ENCODE measurements at regions not wholly inside any gene's neighbourhood (a gene's known extent, or its start where the extent isn't known, plus 50 kb on each side); places are given as distances from the start of the nearest gene placed in this dataset.

DNA sequence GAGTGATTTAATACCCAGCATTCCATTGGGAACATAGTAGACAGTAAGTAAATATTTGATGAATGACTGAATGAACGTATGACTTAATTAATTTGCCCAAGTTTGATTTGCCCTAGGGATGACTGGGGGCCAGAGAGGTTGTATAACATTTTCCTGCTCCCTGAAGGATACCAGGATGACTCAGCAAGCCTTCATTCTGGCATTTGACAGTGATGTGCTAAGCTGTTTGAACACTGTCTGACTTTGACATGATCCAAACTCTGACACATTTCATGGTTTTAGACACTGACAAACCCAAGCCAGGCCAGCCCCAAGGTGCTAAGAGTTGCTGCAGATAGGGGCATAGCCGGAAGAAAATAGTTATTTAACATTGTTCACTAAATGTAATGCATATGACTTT, 53.4 kb upstream of the KLF12 start:
- no peaks in the 10 kb centered on the region for H3K27me3 Mint-ChIP-seq (ENCODE audit: low read depth)
- no peak overlapping the region for H3K4me3 Mint-ChIP-seq
- H3K36me3 Mint-ChIP-seq, result no peaks in the 10 kb centered on the region
- ATAC-seq, result no peak
- CTCF ChIA-PET, result interaction anchor here (0.7 kb wide), 1 partner anchor 100 kb away, joined by 3 read pairs; no protein-coding TSS in a partner anchor
- POLR2A ChIA-PET, result interaction anchor here (0.7 kb wide), 1 partner anchor 96 kb away, joined by 3 read pairs; no protein-coding TSS in a partner anchor
- no peaks in the 10 kb centered on the region for H3K4me1 Mint-ChIP-seq
- H3K27ac Mint-ChIP-seq, result no peak overlapping the region
- TF ChIP-seq, protein P1, sequence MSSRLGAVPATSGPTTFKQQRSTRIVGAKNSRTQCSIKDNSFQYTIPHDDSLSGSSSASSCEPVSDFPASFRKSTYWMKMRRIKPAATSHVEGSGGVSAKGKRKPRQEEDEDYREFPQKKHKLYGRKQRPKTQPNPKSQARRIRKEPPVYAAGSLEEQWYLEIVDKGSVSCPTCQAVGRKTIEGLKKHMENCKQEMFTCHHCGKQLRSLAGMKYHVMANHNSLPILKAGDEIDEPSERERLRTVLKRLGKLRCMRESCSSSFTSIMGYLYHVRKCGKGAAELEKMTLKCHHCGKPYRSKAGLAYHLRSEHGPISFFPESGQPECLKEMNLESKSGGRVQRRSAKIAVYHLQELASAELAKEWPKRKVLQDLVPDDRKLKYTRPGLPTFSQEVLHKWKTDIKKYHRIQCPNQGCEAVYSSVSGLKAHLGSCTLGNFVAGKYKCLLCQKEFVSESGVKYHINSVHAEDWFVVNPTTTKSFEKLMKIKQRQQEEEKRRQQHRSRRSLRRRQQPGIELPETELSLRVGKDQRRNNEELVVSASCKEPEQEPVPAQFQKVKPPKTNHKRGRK (CRISPR knock-in tag; IDR thresholded peaks at IDR 0.05; ENCODE audit: borderline replicate concordance), result no peak
- TF ChIP-seq TP53 (CRISPR knock-in tag; IDR thresholded peaks at IDR 0.05) (no peak), ZNF138 (CRISPR knock-in tag; conservative IDR thresholded peaks at IDR 0.05) (no peak), ELF4 (CRISPR knock-in tag; IDR thresholded peaks at IDR 0.05; ENCODE audit: low read depth) (no peak), FOXJ3 (CRISPR knock-in tag; IDR thresholded peaks at IDR 0.05; ENCODE audit: borderline replicate concordance) (no peak), TEAD1 (CRISPR knock-in tag; IDR thresholded peaks at IDR 0.05) (no peak)
- TF ChIP-seq, protein P2, sequence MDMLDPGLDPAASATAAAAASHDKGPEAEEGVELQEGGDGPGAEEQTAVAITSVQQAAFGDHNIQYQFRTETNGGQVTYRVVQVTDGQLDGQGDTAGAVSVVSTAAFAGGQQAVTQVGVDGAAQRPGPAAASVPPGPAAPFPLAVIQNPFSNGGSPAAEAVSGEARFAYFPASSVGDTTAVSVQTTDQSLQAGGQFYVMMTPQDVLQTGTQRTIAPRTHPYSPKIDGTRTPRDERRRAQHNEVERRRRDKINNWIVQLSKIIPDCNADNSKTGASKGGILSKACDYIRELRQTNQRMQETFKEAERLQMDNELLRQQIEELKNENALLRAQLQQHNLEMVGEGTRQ (CRISPR knock-in tag; IDR thresholded peaks at IDR 0.05), result no peak
- DNase-seq (ENCODE audit: low spot score), result no peak
- peaks cover 3% of the 10 kb centered on the region; the same call in 1 of the 2 replicates for H3K9me3 Mint-ChIP-seq

DNA sequence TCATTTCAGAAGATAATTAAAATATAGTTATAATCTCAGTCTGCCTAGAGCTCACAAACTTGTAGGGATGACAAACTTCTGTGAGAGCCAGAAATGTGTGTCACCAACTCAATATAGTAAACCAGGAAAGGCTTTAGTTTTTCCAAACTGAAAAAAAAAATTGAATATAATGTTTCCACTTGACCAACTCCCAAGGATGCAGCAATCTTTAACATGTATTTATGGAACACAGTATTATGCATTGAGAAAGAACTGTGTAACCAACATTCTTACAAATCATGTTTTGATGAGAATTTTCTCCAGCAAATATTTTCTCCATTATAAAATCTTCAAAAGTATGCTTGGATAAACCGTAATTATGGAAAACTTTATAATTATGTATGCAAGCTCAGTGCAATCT, 50.1 kb upstream of the KLF12 start:
- TF ChIP-seq, protein P3, sequence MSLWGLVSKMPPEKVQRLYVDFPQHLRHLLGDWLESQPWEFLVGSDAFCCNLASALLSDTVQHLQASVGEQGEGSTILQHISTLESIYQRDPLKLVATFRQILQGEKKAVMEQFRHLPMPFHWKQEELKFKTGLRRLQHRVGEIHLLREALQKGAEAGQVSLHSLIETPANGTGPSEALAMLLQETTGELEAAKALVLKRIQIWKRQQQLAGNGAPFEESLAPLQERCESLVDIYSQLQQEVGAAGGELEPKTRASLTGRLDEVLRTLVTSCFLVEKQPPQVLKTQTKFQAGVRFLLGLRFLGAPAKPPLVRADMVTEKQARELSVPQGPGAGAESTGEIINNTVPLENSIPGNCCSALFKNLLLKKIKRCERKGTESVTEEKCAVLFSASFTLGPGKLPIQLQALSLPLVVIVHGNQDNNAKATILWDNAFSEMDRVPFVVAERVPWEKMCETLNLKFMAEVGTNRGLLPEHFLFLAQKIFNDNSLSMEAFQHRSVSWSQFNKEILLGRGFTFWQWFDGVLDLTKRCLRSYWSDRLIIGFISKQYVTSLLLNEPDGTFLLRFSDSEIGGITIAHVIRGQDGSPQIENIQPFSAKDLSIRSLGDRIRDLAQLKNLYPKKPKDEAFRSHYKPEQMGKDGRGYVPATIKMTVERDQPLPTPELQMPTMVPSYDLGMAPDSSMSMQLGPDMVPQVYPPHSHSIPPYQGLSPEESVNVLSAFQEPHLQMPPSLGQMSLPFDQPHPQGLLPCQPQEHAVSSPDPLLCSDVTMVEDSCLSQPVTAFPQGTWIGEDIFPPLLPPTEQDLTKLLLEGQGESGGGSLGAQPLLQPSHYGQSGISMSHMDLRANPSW (CRISPR knock-in tag; conservative IDR thresholded peaks at IDR 0.05; ENCODE audit: low read depth), result no peak
- TF ChIP-seq, protein P4, sequence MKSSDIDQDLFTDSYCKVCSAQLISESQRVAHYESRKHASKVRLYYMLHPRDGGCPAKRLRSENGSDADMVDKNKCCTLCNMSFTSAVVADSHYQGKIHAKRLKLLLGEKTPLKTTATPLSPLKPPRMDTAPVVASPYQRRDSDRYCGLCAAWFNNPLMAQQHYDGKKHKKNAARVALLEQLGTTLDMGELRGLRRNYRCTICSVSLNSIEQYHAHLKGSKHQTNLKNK (CRISPR knock-in tag; IDR thresholded peaks at IDR 0.05), result no peak
- no peak for TF ChIP-seq ZNF396 (CRISPR knock-in tag; IDR thresholded peaks at IDR 0.05; ENCODE audit: borderline replicate concordance)
- TF ChIP-seq FOXK1 (CRISPR knock-in tag; IDR thresholded peaks at IDR 0.05), result no peak
- Mint-ChIP-seq H3K4me3 (no peak overlapping the region), H3K27me3 (ENCODE audit: low read depth) (no peaks in the 10 kb centered on the region), H3K9me3 (peaks cover 3% of the 10 kb centered on the region; the same call in 1 of the 2 replicates), H3K4me1 (no peaks in the 10 kb centered on the region), H3K27ac (no peak overlapping the region), H3K36me3 (no peaks in the 10 kb centered on the region)
- ChIA-PET CTCF (no interaction called here), POLR2A (interaction anchor here (1.0 kb wide), 1 partner anchor 13 kb away, joined by 3 read pairs; no protein-coding TSS in a partner anchor)
- ATAC-seq (no peak), DNase-seq (ENCODE audit: low spot score) (no peak)

Data from WTC11 (cell line).